OCI-LY7 (cell line): ENCODE measurements at regions not wholly inside any gene's neighbourhood (a gene's known extent, or its start where the extent isn't known, plus 50 kb on each side); places are given as distances from the start of the nearest gene placed in this dataset.

Experiments
- BruUV-seq: library from RNA; stranded (reverse); fragments of 400-500 nt; replicated peaks from 2 replicates; lab custom pipeline; 2021; lab: Mats Ljungman, UMichigan
- CTCF ChIA-PET: fragments of 300-600 bp; sonication (Branson Sonifier 250); formaldehyde crosslinking; loops from one replicate; lab custom pipeline; 2022; ENCODE audit warnings: antibody characterized with exemption; ENCODE audit not compliant: unreplicated experiment; lab: Charles Lee
- POLR2A ChIA-PET: fragments of 300-600 bp; sonication (Branson Sonifier 250); formaldehyde crosslinking; loops from one replicate; lab custom pipeline; 2022; ENCODE audit warnings: antibody characterized with exemption; lab: Charles Lee
- DNase-seq: peaks from one replicate; pipeline ENCODE4 v3.0.0-alpha.2; 2015; ENCODE audit warnings: low spot score
- H2AFZ ChIP-seq: fragments of 200-600 bp; sonication (generic), shearing (Covaris generic); 2 replicates; pipeline ENCODE4 v1.6.1; 2014; ENCODE audit warnings: mild to moderate bottlenecking, antibody characterized with exemption, low read length, moderate library complexity
- H3K27ac ChIP-seq: fragments of 200-600 bp; sonication (generic); 2 replicates; pipeline ENCODE4 v1.5.1; 2014; ENCODE audit warnings: mixed run types, low read depth, mild to moderate bottlenecking, moderate library complexity, low read length, inconsistent platforms; ENCODE audit not compliant: poor library complexity, severe bottlenecking
- H3K36me3 ChIP-seq: fragments of 200-600 bp; sonication (generic); 2 replicates; pipeline ENCODE4 v1.6.1; 2014; ENCODE audit warnings: mild to moderate bottlenecking, antibody characterized with exemption, low read length, moderate library complexity, mixed read lengths; ENCODE audit not compliant: insufficient read depth
- H3K4me1 ChIP-seq: fragments of 200-600 bp; sonication (generic); 2 replicates; pipeline ENCODE4 v1.5.1; 2014; ENCODE audit warnings: mild to moderate bottlenecking, low read length; ENCODE audit not compliant: insufficient read depth, poor library complexity, severe bottlenecking
- H3K4me2 ChIP-seq: fragments of 200-600 bp; sonication (generic); 2 replicates; pipeline ENCODE4 v1.6.1; 2014; ENCODE audit warnings: mild to moderate bottlenecking, low read length
- H3K4me3 ChIP-seq: fragments of 200-600 bp; sonication (generic); 2 replicates; pipeline ENCODE4 v1.5.1; 2014; ENCODE audit warnings: mild to moderate bottlenecking, low read depth, low read length; ENCODE audit not compliant: poor library complexity, severe bottlenecking
- H3K79me2 ChIP-seq: fragments of 200-600 bp; sonication (generic); 2 replicates; pipeline ENCODE4 v1.6.1; 2016; ENCODE audit warnings: low read depth, mild to moderate bottlenecking, low read length, moderate library complexity, mixed read lengths; ENCODE audit not compliant: insufficient read depth
- H3K9me2 ChIP-seq: fragments of 200-600 bp; sonication (generic); 2 replicates; pipeline ENCODE4 v1.6.1; 2016; ENCODE audit warnings: mild to moderate bottlenecking, low read length, mixed read lengths; ENCODE audit not compliant: insufficient read depth
- H3K9me3 ChIP-seq: fragments of 200-600 bp; sonication (generic); 2 replicates; pipeline ENCODE4 v1.6.1; 2014; ENCODE audit warnings: mild to moderate bottlenecking, mixed run types, low read length, mixed read lengths
- H4K20me1 ChIP-seq: fragments of 200-600 bp; sonication (generic); 2 replicates; pipeline ENCODE4 v1.6.1; 2014; ENCODE audit warnings: mild to moderate bottlenecking, antibody characterized with exemption, low read length, moderate library complexity, mixed read lengths; ENCODE audit not compliant: insufficient read depth
- EZH2phosphoT487 ChIP-seq: fragments of 200-600 bp; sonication (generic); IDR thresholded peaks from 2 replicates; pipeline ENCODE4 v1.6.1; 2018; ENCODE audit warnings: low read depth, borderline replicate concordance, mild to moderate bottlenecking, mixed run types, antibody characterized with exemption, low read length, moderate library complexity, mixed read lengths
- intact Hi-C: fragments of 100-400 bp; cut with micrococcal nuclease; formaldehyde crosslinking; loops from one replicate; pipeline ENCODE4 v1.10.0; 2022; ENCODE audit not compliant: unreplicated experiment
- TF ChIP-seq, protein P1 (sequence below): fragments of 200-600 bp; sonication (generic); conservative IDR thresholded peaks from 2 replicates; pipeline ENCODE4 v1.5.1; 2014; ENCODE audit warnings: mild to moderate bottlenecking, antibody characterized with exemption, low read length, moderate library complexity, mixed read lengths

DNA sequence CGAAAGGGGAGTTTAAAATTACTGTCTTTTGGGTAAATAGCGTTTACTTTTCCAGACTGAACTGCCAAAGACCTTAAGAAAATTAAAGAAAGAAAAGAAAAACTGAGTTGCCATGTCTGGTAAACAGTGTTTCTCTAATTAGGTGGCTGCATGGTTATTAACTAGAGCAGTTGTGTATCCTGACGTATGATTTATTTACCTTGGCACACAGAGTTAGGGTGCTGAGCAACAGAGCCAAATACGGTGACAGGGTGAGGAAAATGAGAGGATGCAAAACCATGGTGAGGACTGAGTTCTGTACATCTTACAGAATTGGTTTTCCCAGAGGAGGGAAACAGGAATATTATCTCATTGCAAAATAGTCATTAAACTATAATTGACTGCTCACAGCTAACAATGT lies 546.4 kb upstream of the FZD8 start:
- Histone ChIP-seq H2AFZ (no peak overlapping the region), H4K20me1 (no peaks in the 10 kb centered on the region), H3K79me2 (no peaks in the 10 kb centered on the region), H3K9me3 (0 out of 2 replicates have a peak, but pooled peaks cover 4% of the 10 kb centered on the region), H3K4me2 (no peak overlapping the region), H3K27ac (no peak overlapping the region), H3K4me3 (no peak overlapping the region), H3K9me2 (no peaks in the 10 kb centered on the region), H3K36me3 (no peaks in the 10 kb centered on the region), H3K4me1 (no peaks in the 10 kb centered on the region)
- ChIA-PET POLR2A (no interaction called here), CTCF (no interaction called here)
- TF ChIP-seq, protein P1, sequence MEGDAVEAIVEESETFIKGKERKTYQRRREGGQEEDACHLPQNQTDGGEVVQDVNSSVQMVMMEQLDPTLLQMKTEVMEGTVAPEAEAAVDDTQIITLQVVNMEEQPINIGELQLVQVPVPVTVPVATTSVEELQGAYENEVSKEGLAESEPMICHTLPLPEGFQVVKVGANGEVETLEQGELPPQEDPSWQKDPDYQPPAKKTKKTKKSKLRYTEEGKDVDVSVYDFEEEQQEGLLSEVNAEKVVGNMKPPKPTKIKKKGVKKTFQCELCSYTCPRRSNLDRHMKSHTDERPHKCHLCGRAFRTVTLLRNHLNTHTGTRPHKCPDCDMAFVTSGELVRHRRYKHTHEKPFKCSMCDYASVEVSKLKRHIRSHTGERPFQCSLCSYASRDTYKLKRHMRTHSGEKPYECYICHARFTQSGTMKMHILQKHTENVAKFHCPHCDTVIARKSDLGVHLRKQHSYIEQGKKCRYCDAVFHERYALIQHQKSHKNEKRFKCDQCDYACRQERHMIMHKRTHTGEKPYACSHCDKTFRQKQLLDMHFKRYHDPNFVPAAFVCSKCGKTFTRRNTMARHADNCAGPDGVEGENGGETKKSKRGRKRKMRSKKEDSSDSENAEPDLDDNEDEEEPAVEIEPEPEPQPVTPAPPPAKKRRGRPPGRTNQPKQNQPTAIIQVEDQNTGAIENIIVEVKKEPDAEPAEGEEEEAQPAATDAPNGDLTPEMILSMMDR = no peak
- no peak for TF ChIP-seq EZH2phosphoT487
- intact Hi-C loops = loop anchor here (5.0 kb wide), 1 partner anchor 486 kb away; no protein-coding TSS in a partner anchor
- DNase-seq = no peak
- BruUV-seq = no TSS peak

- no peak for DNase-seq
- no peaks in the 10 kb centered on the region for H3K4me1 ChIP-seq
- no peaks in the 10 kb centered on the region for H3K36me3 ChIP-seq
- intact Hi-C loops = loop anchor here (5.0 kb wide), 1 partner anchor 486 kb away; no protein-coding TSS in a partner anchor
- ChIA-PET CTCF (no interaction called here), POLR2A (interaction anchor here (0.7 kb wide), 1 partner anchor 831 kb away, joined by 3 read pairs; no protein-coding TSS in a partner anchor)
- BruUV-seq = no TSS peak
- H3K4me3 ChIP-seq = no peak overlapping the region
- no peaks in the 10 kb centered on the region for H3K9me2 ChIP-seq
- TF ChIP-seq, protein P1 = no peak
- no peak for TF ChIP-seq EZH2phosphoT487
- H3K9me3 ChIP-seq = 0 out of 2 replicates have a peak, but pooled peaks cover 4% of the 10 kb centered on the region
- H2AFZ ChIP-seq = no peak overlapping the region
- H3K27ac ChIP-seq = no peak overlapping the region
- H3K4me2 ChIP-seq = no peak overlapping the region
- no peaks in the 10 kb centered on the region for H4K20me1 ChIP-seq
- H3K79me2 ChIP-seq = no peaks in the 10 kb centered on the region
These were observed 546.0 kb upstream of the FZD8 start for GRCh38 chr10:36188080-36188453.

DNA sequence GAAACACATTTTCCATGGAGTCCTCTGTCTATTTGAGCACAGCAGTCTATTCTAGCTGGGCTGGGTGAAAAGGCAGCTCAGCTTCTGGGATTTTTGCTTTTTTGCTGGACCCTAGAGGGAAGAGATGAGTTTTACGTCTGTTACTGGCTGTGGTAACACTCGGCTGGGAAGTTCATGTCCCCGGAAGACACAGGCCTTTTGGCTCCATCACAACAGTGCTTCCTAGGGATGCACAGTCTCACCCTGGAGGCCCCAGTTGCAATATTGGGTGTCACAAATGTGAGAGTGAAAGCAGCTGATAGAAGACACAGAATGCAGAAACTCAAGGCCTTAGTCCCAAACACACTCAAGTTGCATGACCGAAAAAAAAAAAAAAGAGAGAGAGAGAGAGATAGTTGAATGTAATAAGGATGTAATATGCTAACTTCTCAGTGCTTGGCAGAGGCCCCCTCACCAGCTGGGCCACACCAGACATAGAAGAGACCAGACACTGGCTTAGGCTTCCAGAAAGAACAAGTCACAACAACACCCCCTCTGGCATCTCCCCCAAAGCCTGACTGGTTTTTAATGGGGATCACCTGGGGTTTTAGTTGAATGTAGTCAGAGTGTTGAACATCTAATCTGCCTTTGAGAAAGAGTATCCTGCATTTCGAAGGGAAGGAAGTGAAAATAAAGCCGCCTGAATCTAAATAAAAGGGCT lies 545.4 kb upstream of the FZD8 start:
- intact Hi-C loops = loop anchor here (5.0 kb wide), 1 partner anchor 485 kb away; no protein-coding TSS in a partner anchor
- ChIA-PET POLR2A (interaction anchor here (0.7 kb wide), 1 partner anchor 832 kb away, joined by 3 read pairs; no protein-coding TSS in a partner anchor), CTCF (no interaction called here)
- TF ChIP-seq, protein P1 = no peak
- Histone ChIP-seq H3K9me2 (no peaks in the 10 kb centered on the region), H4K20me1 (no peaks in the 10 kb centered on the region), H3K4me2 (no peak overlapping the region), H3K36me3 (no peaks in the 10 kb centered on the region), H2AFZ (no peak overlapping the region), H3K79me2 (no peaks in the 10 kb centered on the region), H3K27ac (no peak overlapping the region), H3K9me3 (0 out of 2 replicates have a peak, but pooled peaks cover 4% of the 10 kb centered on the region), H3K4me3 (no peak overlapping the region), H3K4me1 (no peaks in the 10 kb centered on the region)
- no TSS peak for BruUV-seq
- DNase-seq = no peak
